K562 (cell line): ENCODE measurements at regions not wholly inside any gene's neighbourhood (a gene's known extent, or its start where the extent isn't known, plus 50 kb on each side); places are given as distances from the start of the nearest gene placed in this dataset.

Experiments
- ATAC-seq: fragments of 200-7000 bp; cut with Tn5 transposase; 3 replicates; pipeline ENCODE4 v1.9.1; 2020; ENCODE audit warnings: moderate library complexity
- BruUV-seq: library from RNA; stranded (reverse); fragments of 400-500 nt; replicated peaks from 2 replicates; lab custom pipeline; 2021; lab: Mats Ljungman, UMichigan
- CTCF ChIA-PET: fragments of 300-600 bp; formaldehyde crosslinking; extraction: SDS; loops from one replicate; lab custom pipeline; 2021; ENCODE audit warnings: low intra/inter-chr PET ratio; lab: Yijun Ruan, JAX
- POLR2A ChIA-PET: fragments of 300-600, 350-650 bp; sonication (Branson Sonifier 250); formaldehyde crosslinking; extraction: SDS; loops from one replicate; lab custom pipeline; 2021; ENCODE audit warnings: antibody characterized with exemption, inconsistent platforms; lab: Yijun Ruan, JAX
- DNase-seq, 4 experiments: peaks; one replicate each; pipeline versions ENCODE4 v3.0.0 to v3.0.0-alpha.2; 2011 to 2018; ENCODE audit warnings: low spot score in 3 of 4, mixed read lengths in 3 of 4; ENCODE audit errors: extremely low read depth in 1 of 4
- FAIRE-seq: peaks from 2 replicates; lab custom pipeline; 2011; peaks lifted over from hg19 to GRCh38; lab: Jason Lieb, UNC
- H2AFZ ChIP-seq: 2 replicates; pipeline ENCODE4 v1.6.0; 2011; ENCODE audit warnings: low read depth, low read length, control low read depth, inconsistent platforms
- H3K27ac ChIP-seq: fragments of 200-600 bp; 3 replicates; pipeline ENCODE4 v1.8.0; 2011; ENCODE audit warnings: low read depth, mild to moderate bottlenecking, control low read depth, inconsistent platforms, low read length, moderate library complexity, mixed read lengths; ENCODE audit errors: extremely low read depth
- H3K27me3 ChIP-seq, 2 experiments: fragments of 300-600 bp in 1 of 2; 2 replicates in 1 of 2; 3 replicates in 1 of 2; pipeline versions ENCODE4 v1.6.0 to v1.8.0; 2011; ENCODE audit warnings: inconsistent platforms in 2 of 2, low read length in 2 of 2, mild to moderate bottlenecking in 1 of 2, mixed read lengths in 1 of 2, moderate library complexity in 1 of 2; ENCODE audit not compliant: control insufficient read depth in 2 of 2, insufficient read depth in 2 of 2
- H3K36me3 ChIP-seq: fragments of 300-600 bp; 3 replicates; pipeline ENCODE4 v1.8.0; 2011; ENCODE audit warnings: mild to moderate bottlenecking, low read length, inconsistent platforms; ENCODE audit not compliant: control insufficient read depth, insufficient read depth
- H3K4me1 ChIP-seq, 2 experiments: fragments of 200-600 bp in 1 of 2; replicated peaks in 1 of 2; 2 replicates in 1 of 2; 3 replicates in 1 of 2; pipeline versions ENCODE4 v1.5.1 to v1.8.0; 2011; ENCODE audit warnings: inconsistent platforms in 2 of 2, low read length in 2 of 2, mild to moderate bottlenecking in 1 of 2, mixed read lengths in 1 of 2, moderate library complexity in 1 of 2; ENCODE audit not compliant: control insufficient read depth in 2 of 2, insufficient read depth in 2 of 2
- H3K4me2 ChIP-seq: 2 replicates; pipeline ENCODE4 v1.6.1; 2011; ENCODE audit warnings: low read length, control low read depth, inconsistent platforms, mixed read lengths; ENCODE audit not compliant: insufficient read depth
- H3K4me3 ChIP-seq: fragments of 200-600 bp; sonication (generic), shearing (Covaris generic); 2 replicates; pipeline ENCODE4 v1.5.1; 2016; ENCODE audit warnings: control low read depth, inconsistent platforms
- H3K79me2 ChIP-seq: fragments of 200-600 bp; 3 replicates; pipeline ENCODE4 v1.8.0; 2011; ENCODE audit warnings: low read length, inconsistent platforms; ENCODE audit not compliant: control insufficient read depth, insufficient read depth
- H3K9ac ChIP-seq, 2 experiments: 2 replicates each; pipeline versions ENCODE4 v1.6.0 to v1.6.1; 2011; ENCODE audit warnings: low read depth in 2 of 2, low read length in 2 of 2, control low read depth in 1 of 2, inconsistent platforms in 1 of 2, mild to moderate bottlenecking in 1 of 2, mixed read lengths in 1 of 2; ENCODE audit not compliant: insufficient read depth in 1 of 2
- H3K9me1 ChIP-seq: one replicate; pipeline ENCODE4 v1.6.0; 2011; ENCODE audit warnings: inconsistent platforms, mild to moderate bottlenecking, low read length, moderate library complexity; ENCODE audit not compliant: control insufficient read depth, insufficient read depth
- H3K9me3 ChIP-seq: replicated peaks from 2 replicates; pipeline ENCODE4 v1.5.1; 2011; ENCODE audit warnings: low read depth, low read length, inconsistent platforms; ENCODE audit not compliant: control insufficient read depth, insufficient read depth
- H4K20me1 ChIP-seq: replicated peaks from 2 replicates; pipeline ENCODE4 v1.6.1; 2011; ENCODE audit warnings: low read length, inconsistent platforms, mixed read lengths; ENCODE audit not compliant: control insufficient read depth, insufficient read depth
- COPS2 ChIP-seq: fragments of 450-650 bp; conservative IDR thresholded peaks from 2 replicates; pipeline ENCODE4 v1.6.1; 2016; ENCODE audit warnings: mild to moderate bottlenecking, moderate library complexity
- CXXC5 ChIP-seq: fragments of 250-450 bp; sonication (Bioruptor Pico); IDR thresholded peaks from 2 replicates; pipeline ENCODE4 v1.8.0; 2022; ENCODE audit warnings: inconsistent platforms, mild to moderate bottlenecking, moderate library complexity
- ETS1 ChIP-seq: conservative IDR thresholded peaks from 2 replicates; pipeline ENCODE4 v1.6.1; 2011; ENCODE audit warnings: low read depth, mild to moderate bottlenecking, low read length; ENCODE audit not compliant: control insufficient read depth
- PURB ChIP-seq: sonication (generic); formaldehyde crosslinking; IDR thresholded peaks from 2 replicates; pipeline ENCODE4 v1.9.0; 2021; ENCODE audit warnings: low read depth, mild to moderate bottlenecking, missing genetic modification reagents
- RBM17 ChIP-seq: fragments of 200-400 bp; formaldehyde crosslinking; IDR thresholded peaks from 2 replicates; pipeline ENCODE4 v1.6.1; 2017; ENCODE audit warnings: low read depth, mild to moderate bottlenecking, low read length, borderline replicate concordance
- ZNF277 ChIP-seq: fragments of 250-450 bp; sonication (Bioruptor Pico); IDR thresholded peaks from 2 replicates; pipeline ENCODE4 v1.8.0; 2022; ENCODE audit warnings: inconsistent platforms, mild to moderate bottlenecking, moderate library complexity, borderline replicate concordance
- ZNF431 ChIP-seq: sonication (generic); formaldehyde crosslinking; IDR thresholded peaks from 2 replicates; pipeline ENCODE4 v1.8.0; 2022; ENCODE audit warnings: mild to moderate bottlenecking, missing genetic modification reagents
- WGBS: fragments of 100-300 bp; shearing (Covaris generic); methylation state at CpG from one replicate; pipeline ENCODE4 v1.1.6; 2016; ENCODE audit warnings: low coverage, mixed read lengths; ENCODE audit not compliant: insufficient coverage; ENCODE audit errors: missing lambda C conversion rate; 5-methylcytosine and 5-hydroxymethylcytosine counted together
- in situ Hi-C: fragments of 300-500 bp; cut with MboI; formaldehyde crosslinking; loops from 4 replicates; pipeline ENCODE4 v1.15.0; 2018; ENCODE audit warnings: inconsistent platforms, mixed read lengths
- intact Hi-C: fragments of 100-400 bp; cut with micrococcal nuclease; formaldehyde crosslinking; loops from 2 replicates; pipeline ENCODE4 v1.14.2; 2022

GRCh38 chr2:53104263-53104662 is 663.3 kb upstream of the CHAC2 start:
- no peak for ATAC-seq
- in situ Hi-C loops (no loop called here), intact Hi-C loops (no loop called here)
- ChIA-PET POLR2A (no interaction called here), CTCF (no interaction called here)
- Histone ChIP-seq H3K9ac (no peak overlapping the region), H3K36me3 (no peaks in the 10 kb centered on the region), H3K4me3 (no peak overlapping the region), H3K9me1 (no peaks in the 10 kb centered on the region), H3K4me2 (no peak overlapping the region), H2AFZ (no peak overlapping the region), H3K27ac (no peak overlapping the region), H3K79me2 (no peaks in the 10 kb centered on the region), H4K20me1 (no peaks in the 10 kb centered on the region), H3K4me1 (no peaks in the 10 kb centered on the region), H3K27me3 (no peaks in the 10 kb centered on the region), H3K9me3 (no peaks in the 10 kb centered on the region)
- TF ChIP-seq CXXC5 (CRISPR knock-in tag) = no peak
- no peak for TF ChIP-seq COPS2
- no peak for TF ChIP-seq ETS1
- no peak for TF ChIP-seq RBM17
- TF ChIP-seq PURB (CRISPR knock-in tag) = no peak
- TF ChIP-seq ZNF431 = no peak
- no peak for TF ChIP-seq ZNF277 (CRISPR knock-in tag)
- DNase-seq = no peak
- BruUV-seq = no TSS peak
- WGBS = 5% methylated on average over 3 of the region's 4 CpGs
- no peak for FAIRE-seq
